Breast epithelium (tissue), 3 donors: ENCODE measurements at regions not wholly inside any gene's neighbourhood (a gene's known extent, or its start where the extent isn't known, plus 50 kb on each side); places are given as distances from the start of the nearest gene placed in this dataset.

Experiments used
- CTCF ChIP-seq, 3 donors: fragments of 450-650 bp; IDR thresholded peaks; one replicate each; pipeline ENCODE4 v1.5.1; 2016 to 2017; ENCODE audit warnings: antibody characterized with exemption in 3 of 3, mild to moderate bottlenecking in 3 of 3, moderate library complexity in 3 of 3
- POLR2A ChIP-seq: fragments of 450-650 bp; IDR thresholded peaks from one replicate; pipeline ENCODE4 v1.6.1; 2016; ENCODE audit warnings: antibody characterized with exemption, mild to moderate bottlenecking, moderate library complexity

GRCh38 chr12:125492354-125493270 is 427.4 kb downstream of the AACS start:
- TF ChIP-seq CTCF (IDR thresholded peaks at IDR 0.05) = no peak
- TF ChIP-seq POLR2A = no peak
